Endothelial cell of umbilical vein (primary cell): ENCODE measurements at regions not wholly inside any gene's neighbourhood (a gene's known extent, or its start where the extent isn't known, plus 50 kb on each side); places are given as distances from the start of the nearest gene placed in this dataset.

Source experiments
- BruUV-seq: library from RNA; stranded (reverse); fragments of 400-500 nt; replicated peaks from 2 replicates; lab custom pipeline; 2021; lab: Mats Ljungman, UMichigan
- CTCF ChIA-PET: fragments of 300-600, 350-600 bp; sonication (Branson Sonifier 250); formaldehyde crosslinking; loops from one replicate; lab custom pipeline; 2021; ENCODE audit warnings: antibody characterized with exemption, inconsistent platforms; lab: Charles Lee
- POLR2A ChIA-PET: fragments of 300-600, 350-600 bp; sonication (Branson Sonifier 250); formaldehyde crosslinking; loops from one replicate; lab custom pipeline; 2021; ENCODE audit warnings: antibody characterized with exemption, inconsistent platforms; lab: Charles Lee
- DNase-seq: peaks from one replicate; pipeline ENCODE4 v3.0.0-alpha.2; 2011; ENCODE audit warnings: low read depth, low spot score
- FAIRE-seq: peaks from 2 replicates; lab custom pipeline; 2011; peaks lifted over from hg19 to GRCh38; lab: Jason Lieb, UNC
- H2AFZ ChIP-seq: 2 replicates; pipeline ENCODE4 v1.6.0; 2012; ENCODE audit warnings: low read depth, low read length, control low read depth, inconsistent platforms
- H3K27ac ChIP-seq: 2 replicates; pipeline ENCODE4 v1.5.1; 2011; ENCODE audit warnings: low read depth, mild to moderate bottlenecking, control low read depth, low read length, moderate library complexity; ENCODE audit not compliant: insufficient read depth
- H3K27me3 ChIP-seq, 2 experiments: 2 replicates each; pipeline versions ENCODE4 v1.6.0 to v1.6.1; 2011; ENCODE audit warnings: low read length in 2 of 2, mixed read lengths in 1 of 2; ENCODE audit not compliant: control insufficient read depth in 2 of 2, insufficient read depth in 2 of 2
- H3K36me3 ChIP-seq, 2 experiments: 2 replicates in 1 of 2; 3 replicates in 1 of 2; pipeline ENCODE4 v1.5.1; 2011; ENCODE audit warnings: low read length in 2 of 2, mild to moderate bottlenecking in 1 of 2, moderate library complexity in 1 of 2; ENCODE audit not compliant: control insufficient read depth in 2 of 2, insufficient read depth in 2 of 2; ENCODE audit errors: extremely low read depth in 1 of 2
- H3K4me1 ChIP-seq: 3 replicates; pipeline ENCODE4 v1.5.1; 2011; ENCODE audit warnings: mild to moderate bottlenecking, low read length; ENCODE audit not compliant: control insufficient read depth, insufficient read depth; ENCODE audit errors: extremely low read depth
- H3K4me2 ChIP-seq: 2 replicates; pipeline ENCODE4 v1.6.1; 2011; ENCODE audit warnings: low read length, control low read depth, mixed read lengths; ENCODE audit not compliant: insufficient read depth
- H3K4me3 ChIP-seq, 3 experiments: fragments of 200-600 bp in 1 of 3; sonication (generic), shearing (Covaris generic) in 1 of 3; replicated peaks in 1 of 3; 2 replicates each; pipeline ENCODE4 v1.5.1; 2011 to 2016; ENCODE audit warnings: control low read depth in 3 of 3, low read length in 3 of 3, mild to moderate bottlenecking in 2 of 3, inconsistent platforms in 1 of 3, low read depth in 1 of 3, moderate library complexity in 1 of 3; ENCODE audit not compliant: insufficient read depth in 1 of 3
- H3K79me2 ChIP-seq: 2 replicates; pipeline ENCODE4 v1.6.0; 2012; ENCODE audit warnings: low read length, inconsistent platforms; ENCODE audit not compliant: control insufficient read depth, insufficient read depth
- H3K9ac ChIP-seq: replicated peaks from 2 replicates; pipeline ENCODE3; 2011; ENCODE audit warnings: low read length, control low read depth; ENCODE audit not compliant: insufficient read depth; ENCODE audit errors: extremely low read depth
- H3K9me1 ChIP-seq: replicated peaks from 3 replicates; pipeline ENCODE4 v1.6.0; 2011; ENCODE audit warnings: mild to moderate bottlenecking, low read length; ENCODE audit not compliant: control insufficient read depth, insufficient read depth; ENCODE audit errors: extremely low read depth
- H3K9me3 ChIP-seq: replicated peaks from 2 replicates; pipeline ENCODE4 v1.5.1; 2012; ENCODE audit warnings: low read length, inconsistent platforms; ENCODE audit not compliant: control insufficient read depth, insufficient read depth
- H4K20me1 ChIP-seq: replicated peaks from 2 replicates; pipeline ENCODE3; 2011; ENCODE audit warnings: mild to moderate bottlenecking, low read length; ENCODE audit not compliant: control insufficient read depth, insufficient read depth; ENCODE audit errors: extremely low read depth
- EZH2 ChIP-seq: IDR thresholded peaks from 2 replicates; pipeline ENCODE4 v1.6.1; 2012; ENCODE audit warnings: borderline replicate concordance, low read depth, mild to moderate bottlenecking, moderate library complexity, low read length, inconsistent platforms; ENCODE audit not compliant: severe bottlenecking
- FOS ChIP-seq: IDR thresholded peaks from 2 replicates; pipeline ENCODE4 v1.6.1; 2011; ENCODE audit warnings: mild to moderate bottlenecking, low read length, moderate library complexity, borderline replicate concordance; ENCODE audit not compliant: insufficient read depth
- JUN ChIP-seq: IDR thresholded peaks from 2 replicates; pipeline ENCODE4 v1.6.1; 2011; ENCODE audit warnings: borderline replicate concordance, low read depth; ENCODE audit not compliant: insufficient read length, insufficient read depth
- POLR2AphosphoS5 ChIP-seq: IDR thresholded peaks from 2 replicates; pipeline ENCODE4 v1.6.1; 2012; ENCODE audit warnings: low read depth, mild to moderate bottlenecking, control low read depth, low read length, moderate library complexity; ENCODE audit not compliant: insufficient read depth
- dilution Hi-C: fragments of 300-500 bp; cut with MboI; formaldehyde crosslinking; loops from one replicate; pipeline ENCODE4 v1.15.0; 2019; ENCODE audit warnings: low sequenced_read_pairs; ENCODE audit not compliant: extremely low pct_ligation_motif_present
- intact Hi-C: fragments of 100-400 bp; cut with micrococcal nuclease; formaldehyde crosslinking; loops from one replicate; pipeline ENCODE4 v1.10.0; 2022
- TF ChIP-seq, protein P1 (sequence below), 2 donors: IDR thresholded peaks; 1 replicate in 1 of 2; 2 replicates in 1 of 2; pipeline ENCODE4 v1.5.1; 2011; ENCODE audit warnings: low read length in 2 of 2, mild to moderate bottlenecking in 2 of 2, moderate library complexity in 2 of 2, control low read depth in 1 of 2, inconsistent platforms in 1 of 2, low read depth in 1 of 2; ENCODE audit not compliant: insufficient read depth in 1 of 2; ENCODE audit errors: extremely low read depth in 1 of 2

DNA sequence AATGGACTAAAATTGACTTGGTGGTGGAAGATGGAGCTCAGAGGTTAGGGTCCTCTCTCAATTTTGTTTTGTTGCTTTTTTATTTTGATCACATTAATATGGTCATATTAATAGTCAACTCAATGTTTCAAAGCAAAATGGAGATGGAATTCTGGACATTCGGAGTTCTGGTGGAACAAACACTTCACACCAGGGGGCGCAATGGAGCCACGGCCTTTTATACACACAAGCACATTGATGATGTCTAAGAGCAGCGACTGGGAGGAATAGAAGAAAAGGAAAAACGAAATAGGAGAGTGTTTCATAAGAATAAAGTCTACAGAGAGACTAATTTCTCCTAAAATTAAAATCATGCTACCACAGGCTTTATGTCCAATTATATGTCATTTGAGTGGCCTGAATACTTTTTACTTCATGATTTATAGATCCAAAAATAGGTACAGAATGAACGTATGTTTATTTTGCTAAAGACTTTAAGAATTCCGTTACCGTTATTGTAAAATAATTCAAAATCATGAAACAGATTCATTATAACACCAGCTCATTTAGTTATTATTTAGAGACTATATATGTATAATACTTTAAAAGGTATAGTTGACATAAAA lies 197.6 kb upstream of the SASH1 start:
- POLR2A ChIA-PET, result no interaction called here

More for the DNA sequence above, 197.6 kb upstream of the SASH1 start:
- intact Hi-C loops (loop anchor here (1.0 kb wide), 2 partner anchors 21 to 319 kb away; no protein-coding TSS in a partner anchor), dilution Hi-C loops (no loop called here)
- Histone ChIP-seq H2AFZ (no peak overlapping the region), H3K27ac (peak overlapping the region; percentile 99), H3K4me1 (peaks cover 41% of the 10 kb centered on the region), H3K9me3 (no peaks in the 10 kb centered on the region), H3K9ac (no peak overlapping the region), H3K4me3 (no peak overlapping the region), H3K27me3 (no peaks in the 10 kb centered on the region), H3K36me3 (no peaks in the 10 kb centered on the region), H3K79me2 (no peaks in the 10 kb centered on the region), H3K4me2 (peak overlapping the region; percentile 17), H4K20me1 (no peaks in the 10 kb centered on the region), H3K9me1 (no peaks in the 10 kb centered on the region)
- BruUV-seq, result no TSS peak
- no peak for TF ChIP-seq POLR2AphosphoS5
- no peak for TF ChIP-seq FOS
- TF ChIP-seq, protein P1, sequence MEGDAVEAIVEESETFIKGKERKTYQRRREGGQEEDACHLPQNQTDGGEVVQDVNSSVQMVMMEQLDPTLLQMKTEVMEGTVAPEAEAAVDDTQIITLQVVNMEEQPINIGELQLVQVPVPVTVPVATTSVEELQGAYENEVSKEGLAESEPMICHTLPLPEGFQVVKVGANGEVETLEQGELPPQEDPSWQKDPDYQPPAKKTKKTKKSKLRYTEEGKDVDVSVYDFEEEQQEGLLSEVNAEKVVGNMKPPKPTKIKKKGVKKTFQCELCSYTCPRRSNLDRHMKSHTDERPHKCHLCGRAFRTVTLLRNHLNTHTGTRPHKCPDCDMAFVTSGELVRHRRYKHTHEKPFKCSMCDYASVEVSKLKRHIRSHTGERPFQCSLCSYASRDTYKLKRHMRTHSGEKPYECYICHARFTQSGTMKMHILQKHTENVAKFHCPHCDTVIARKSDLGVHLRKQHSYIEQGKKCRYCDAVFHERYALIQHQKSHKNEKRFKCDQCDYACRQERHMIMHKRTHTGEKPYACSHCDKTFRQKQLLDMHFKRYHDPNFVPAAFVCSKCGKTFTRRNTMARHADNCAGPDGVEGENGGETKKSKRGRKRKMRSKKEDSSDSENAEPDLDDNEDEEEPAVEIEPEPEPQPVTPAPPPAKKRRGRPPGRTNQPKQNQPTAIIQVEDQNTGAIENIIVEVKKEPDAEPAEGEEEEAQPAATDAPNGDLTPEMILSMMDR (IDR thresholded peaks at IDR 0.05; ENCODE audit: extremely low read depth in 1 of 2, insufficient read depth in 1 of 2, low read depth in 1 of 2, low read length in 2 of 2), result peak; percentile 75 to 81
- no peak for TF ChIP-seq JUN
- TF ChIP-seq EZH2, result no peak
- DNase-seq, result peak; percentile 74
- FAIRE-seq, result no peak
- CTCF ChIA-PET, result interaction anchor here (1.0 to 3.0 kb wide), 2 partner anchors 21 to 638 kb away, joined by 9 to 28 read pairs; partner anchors contain the start of gene SAMD5
